ENCODE measurements at regions not wholly inside any gene's neighbourhood (a gene's known extent, or its start where the extent isn't known, plus 50 kb on each side); places are given as distances from the start of the nearest gene placed in this dataset.
"Not testable (repeated sequence)": the region's sequence is repeated elsewhere in the genome, so short reads cannot be mapped to it uniquely, and the experiment has no call there.

DNA sequence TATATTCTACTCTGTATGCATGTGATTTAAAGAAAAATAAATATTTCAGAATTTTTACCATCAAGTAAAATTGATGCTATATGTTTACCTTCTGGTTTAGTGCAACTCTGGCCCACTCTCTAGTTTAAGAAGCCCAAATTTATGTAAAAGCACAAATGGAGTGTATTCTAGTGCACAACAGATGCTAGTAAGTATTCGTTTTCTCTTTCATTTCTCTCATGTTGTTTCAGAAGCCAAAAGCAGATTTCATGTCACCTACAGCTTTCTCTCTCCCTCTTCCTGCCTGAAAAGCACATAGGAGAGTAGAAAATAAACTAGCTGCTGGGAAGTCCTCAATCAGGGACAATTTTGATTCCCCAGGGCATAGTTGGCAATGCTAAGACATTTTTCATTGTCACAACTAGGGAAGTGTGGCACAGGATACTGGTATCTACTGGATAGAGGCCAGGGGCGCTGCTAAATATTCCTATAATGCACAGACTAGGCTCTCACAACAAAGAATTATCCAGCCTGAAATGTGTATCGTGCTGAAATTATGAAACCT, 147.4 kb upstream of the ARHGEF26 start:
- DNase-seq (no peak), ATAC-seq (ENCODE audit: low read depth in 2 of 2) (no peak)
- H3K27ac Mint-ChIP-seq, result no peak overlapping the region
- no peaks in the 10 kb centered on the region for H3K4me1 Mint-ChIP-seq
- H3K9me3 Mint-ChIP-seq, result no peaks in the 10 kb centered on the region
- no peaks in the 10 kb centered on the region for H3K27me3 Mint-ChIP-seq
- no peak overlapping the region for H3K4me3 Mint-ChIP-seq
- no peaks in the 10 kb centered on the region for H3K36me3 Mint-ChIP-seq

DNA sequence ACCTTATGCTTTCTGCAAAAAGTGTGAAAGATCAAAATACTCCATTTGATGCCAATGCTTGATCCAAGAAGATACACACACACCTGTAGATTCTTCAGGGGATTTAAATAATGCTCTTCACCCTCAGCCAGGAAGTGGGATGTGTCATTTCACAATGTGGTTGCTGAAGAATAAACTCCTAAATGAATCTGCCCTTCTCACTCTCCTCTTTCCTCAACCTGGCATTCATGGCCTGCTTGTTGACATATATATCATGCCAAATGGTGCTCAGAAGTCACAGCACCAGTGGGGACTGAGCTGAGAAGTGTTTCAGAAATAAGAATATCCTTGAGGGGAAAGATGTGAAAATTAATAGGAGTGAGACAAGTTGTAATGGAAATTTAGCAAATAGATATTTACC, 146.6 kb upstream of the ARHGEF26 start:
- Mint-ChIP-seq H3K9me3 (no peaks in the 10 kb centered on the region), H3K27ac (no peak overlapping the region), H3K4me1 (no peaks in the 10 kb centered on the region), H3K27me3 (no peaks in the 10 kb centered on the region), H3K4me3 (no peak overlapping the region), H3K36me3 (no peaks in the 10 kb centered on the region)
- ATAC-seq (ENCODE audit: low read depth in 2 of 2), result no peak
- no peak for DNase-seq

DNA sequence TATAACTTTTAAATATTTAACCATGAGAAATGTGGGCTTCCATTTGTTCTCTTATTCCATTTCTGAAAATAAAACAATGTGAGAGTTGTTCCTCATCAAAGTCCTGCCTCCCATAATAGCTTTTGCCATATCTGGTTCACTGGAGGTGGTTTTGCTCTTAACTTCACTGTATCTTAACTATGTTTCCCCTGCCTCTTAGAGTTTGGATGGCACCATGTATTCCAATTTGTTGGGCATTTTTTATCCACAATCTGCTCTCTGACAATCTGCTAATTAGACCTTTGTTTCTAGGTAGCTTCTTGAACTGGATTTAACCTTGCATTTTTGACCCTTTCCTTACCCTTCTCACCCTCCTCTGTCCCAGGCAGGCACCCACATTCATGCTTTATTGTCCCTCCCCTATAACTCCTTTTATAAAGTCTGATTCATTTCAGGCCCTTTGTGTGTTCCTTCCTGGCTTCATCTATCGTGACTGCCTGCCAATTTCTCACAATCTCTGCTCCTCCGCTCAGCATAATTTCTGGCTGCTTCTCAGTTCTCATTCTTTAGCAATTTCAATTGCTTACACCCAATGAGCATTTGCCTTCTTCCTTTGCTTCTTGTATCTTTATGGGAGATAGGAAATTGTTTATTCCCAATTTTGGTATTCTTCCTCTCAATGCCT, 144.2 kb upstream of the ARHGEF26 start:
- Mint-ChIP-seq H3K4me3 (no peak overlapping the region), H3K36me3 (no peaks in the 10 kb centered on the region), H3K9me3 (no peaks in the 10 kb centered on the region), H3K27me3 (no peaks in the 10 kb centered on the region), H3K4me1 (no peaks in the 10 kb centered on the region), H3K27ac (peak overlapping the region in 1 of 6 donors; percentile 70)
- no peak for ATAC-seq (ENCODE audit: low read depth in 2 of 2)
- DNase-seq, result no peak

DNA sequence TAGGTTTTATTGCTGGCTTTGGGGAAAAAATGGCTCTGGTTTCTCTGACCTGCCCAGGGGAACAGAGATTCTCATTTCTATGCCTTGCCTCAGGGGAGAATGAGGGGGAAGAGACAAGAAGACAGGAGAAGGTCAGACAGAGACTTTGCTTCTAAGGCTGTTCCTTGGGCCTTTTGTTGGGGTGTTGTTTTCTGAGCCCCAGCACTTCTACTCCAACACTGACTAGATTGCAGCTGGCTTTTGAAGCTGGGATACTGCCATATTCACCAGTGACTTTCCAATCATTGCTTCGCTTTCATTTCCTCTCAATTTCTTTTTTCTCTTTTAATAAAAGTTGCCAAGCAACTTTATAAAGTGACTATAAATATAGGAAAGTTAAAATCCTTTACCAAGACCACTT, 143.2 kb upstream of the ARHGEF26 start:
- ATAC-seq (ENCODE audit: low read depth in 2 of 2), result no peak
- H3K27ac Mint-ChIP-seq, result no peak overlapping the region
- no peak for DNase-seq
- H3K4me1 Mint-ChIP-seq, result no peaks in the 10 kb centered on the region
- H3K27me3 Mint-ChIP-seq, result no peaks in the 10 kb centered on the region
- peaks cover 0 to 6% (median 0%) of the 10 kb centered on the region in 7 donors for H3K9me3 Mint-ChIP-seq
- H3K36me3 Mint-ChIP-seq, result no peaks in the 10 kb centered on the region
- no peak overlapping the region for H3K4me3 Mint-ChIP-seq

DNA sequence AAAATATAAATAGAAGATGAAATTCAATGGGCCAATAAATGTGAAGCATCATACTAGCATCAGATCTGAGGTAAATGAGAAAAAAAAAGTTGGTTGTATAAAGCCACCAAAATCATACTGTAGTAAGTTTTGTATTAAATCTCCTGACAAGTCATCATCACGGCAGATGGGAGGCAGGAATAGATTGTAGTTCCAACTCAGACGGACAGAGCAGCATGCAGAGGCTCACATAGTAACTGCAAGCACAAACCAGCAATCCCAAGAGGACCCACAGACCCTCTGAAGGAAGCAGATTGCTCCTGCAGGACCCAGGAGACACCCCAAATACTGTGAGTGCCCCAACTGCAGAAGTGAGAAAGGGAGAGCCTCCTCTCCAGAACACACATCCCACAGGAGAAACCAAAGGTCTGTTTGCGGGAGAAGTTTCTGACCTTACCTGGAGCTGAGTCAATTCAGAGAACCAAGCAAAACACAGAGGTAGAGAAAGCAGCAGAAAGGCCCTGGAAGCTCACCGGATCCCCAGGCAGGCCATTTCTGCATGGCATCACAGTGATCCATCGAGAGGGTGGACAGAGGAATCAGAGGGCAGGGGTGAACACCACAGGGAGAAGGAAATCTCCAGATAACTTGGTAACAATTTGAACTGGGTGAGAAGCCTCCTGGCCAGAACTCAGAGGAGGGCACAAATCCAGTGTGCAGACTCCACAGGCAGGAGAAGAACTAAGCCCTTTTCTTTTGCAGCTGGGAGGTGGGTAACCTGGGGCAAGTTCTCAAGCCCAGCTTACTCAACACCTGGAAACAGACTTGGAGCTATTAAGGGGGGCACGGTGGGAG, 141.6 kb upstream of the ARHGEF26 start:
- H3K9me3 Mint-ChIP-seq, result peaks cover 0 to 8% (median 2%) of the 10 kb centered on the region in 7 donors
- ATAC-seq (ENCODE audit: low read depth in 2 of 2), result no peak
- H3K27me3 Mint-ChIP-seq, result no peaks in the 10 kb centered on the region

DNA sequence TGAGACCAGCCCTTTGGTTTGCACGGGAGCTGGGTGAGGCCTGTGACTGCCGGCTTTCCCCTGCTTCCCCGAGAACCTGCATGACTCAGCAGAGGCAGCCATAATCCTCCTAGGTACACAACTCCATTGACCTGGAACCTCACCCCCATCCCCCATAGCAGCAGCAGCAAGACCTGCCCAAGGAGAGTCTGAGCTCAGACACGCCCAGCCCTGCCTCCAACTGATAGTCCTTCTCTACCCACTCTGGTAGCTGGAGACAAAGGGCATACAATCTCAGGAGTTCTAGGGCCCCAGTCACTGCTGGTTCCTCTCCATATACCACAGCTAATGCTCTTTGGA, 141.0 kb upstream of the ARHGEF26 start:
- H3K36me3 Mint-ChIP-seq, result no peaks in the 10 kb centered on the region
- no peak for DNase-seq
- no peak for ATAC-seq (ENCODE audit: low read depth in 2 of 2)
- H3K4me1 Mint-ChIP-seq, result no peaks in the 10 kb centered on the region
- no peak overlapping the region for H3K27ac Mint-ChIP-seq
- H3K4me3 Mint-ChIP-seq, result no peak overlapping the region
- H3K27me3 Mint-ChIP-seq, result no peaks in the 10 kb centered on the region
- peaks cover 0 to 8% (median 2%) of the 10 kb centered on the region in 7 donors for H3K9me3 Mint-ChIP-seq

More for the DNA sequence above, 141.6 kb upstream of the ARHGEF26 start:
- no peak overlapping the region for H3K27ac Mint-ChIP-seq
- H3K4me3 Mint-ChIP-seq, result no peak overlapping the region
- H3K4me1 Mint-ChIP-seq, result no peaks in the 10 kb centered on the region
- no peaks in the 10 kb centered on the region for H3K36me3 Mint-ChIP-seq
- no peak for DNase-seq

DNA sequence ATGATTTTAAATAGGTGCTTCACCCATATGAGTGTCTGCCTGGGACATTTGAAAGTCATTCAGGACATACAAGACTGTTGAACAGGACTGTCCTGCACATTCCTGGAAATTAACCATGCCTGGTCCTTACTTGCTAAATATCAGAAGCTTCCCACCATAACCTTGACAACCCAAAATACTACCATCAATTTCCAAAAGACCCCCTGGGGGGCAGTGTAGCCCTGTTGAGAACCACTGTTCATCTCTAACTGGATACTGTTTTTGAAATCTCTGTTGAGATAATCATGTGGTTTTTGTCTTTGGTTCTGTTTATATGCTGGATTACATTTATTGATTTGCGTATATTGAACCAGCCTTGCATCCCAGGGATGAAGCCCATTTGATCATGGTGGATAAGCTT, 123.8 kb upstream of the ARHGEF26 start:
- not testable (repeated sequence) for H3K27me3 Mint-ChIP-seq; H3K4me1 Mint-ChIP-seq; H3K9me3 Mint-ChIP-seq; ATAC-seq (ENCODE audit: low read depth in 2 of 2); H3K27ac Mint-ChIP-seq; DNase-seq; H3K4me3 Mint-ChIP-seq; H3K36me3 Mint-ChIP-seq

DNA sequence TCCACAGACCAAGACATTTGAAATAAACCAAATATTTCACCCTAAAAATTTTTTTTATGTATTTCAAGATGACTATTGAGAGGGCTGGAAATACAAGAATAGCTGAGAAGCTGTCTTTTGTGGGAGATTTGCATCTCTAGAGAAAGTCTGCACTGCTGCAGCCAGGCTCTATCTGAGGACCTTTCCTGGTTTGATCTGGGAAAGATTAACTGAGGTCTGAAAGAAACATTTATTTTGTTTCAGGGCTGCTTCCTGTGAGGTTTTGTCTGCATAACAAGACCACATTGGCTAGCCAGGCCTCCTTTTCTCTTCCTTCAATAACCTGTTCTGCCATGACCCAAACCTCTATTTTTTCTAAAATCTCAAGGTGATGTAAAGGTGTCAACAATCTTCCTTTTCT, 117.5 kb upstream of the ARHGEF26 start:
- ATAC-seq (ENCODE audit: low read depth in 2 of 2) (no peak), DNase-seq (no peak)
- Mint-ChIP-seq H3K9me3 (no peaks in the 10 kb centered on the region), H3K4me1 (no peaks in the 10 kb centered on the region), H3K27me3 (peaks cover 0 to 3% (median 0%) of the 10 kb centered on the region in 3 donors), H3K36me3 (no peaks in the 10 kb centered on the region), H3K4me3 (no peak overlapping the region), H3K27ac (no peak overlapping the region)

DNA sequence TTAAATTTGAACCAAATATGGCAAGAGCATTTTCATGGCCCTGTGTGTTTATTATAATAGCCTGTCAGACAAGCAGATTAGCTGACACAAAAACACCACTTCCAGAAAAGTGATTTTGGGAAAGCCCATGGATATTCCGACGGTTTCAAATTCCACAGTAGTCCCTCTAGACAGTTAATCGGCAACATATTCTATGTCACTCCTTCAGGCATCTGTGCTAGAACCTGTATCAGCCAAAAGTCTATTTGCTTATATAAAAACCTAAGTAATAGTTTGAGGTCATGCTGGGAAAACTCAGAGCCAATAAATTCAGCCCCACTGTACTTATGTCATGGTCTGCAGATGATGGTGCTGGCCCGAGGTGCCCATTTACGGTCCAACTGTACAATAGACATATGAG, 110.2 kb upstream of the ARHGEF26 start:
- ATAC-seq (ENCODE audit: low read depth in 2 of 2) (no peak), DNase-seq (no peak)
- H3K9me3 Mint-ChIP-seq, result no peaks in the 10 kb centered on the region
- H3K4me3 Mint-ChIP-seq, result no peak overlapping the region
- H3K27me3 Mint-ChIP-seq, result peaks cover 0 to 7% (median 0%) of the 10 kb centered on the region in 3 donors
- no peak overlapping the region for H3K27ac Mint-ChIP-seq
- H3K36me3 Mint-ChIP-seq, result no peaks in the 10 kb centered on the region
- H3K4me1 Mint-ChIP-seq, result no peaks in the 10 kb centered on the region

DNA sequence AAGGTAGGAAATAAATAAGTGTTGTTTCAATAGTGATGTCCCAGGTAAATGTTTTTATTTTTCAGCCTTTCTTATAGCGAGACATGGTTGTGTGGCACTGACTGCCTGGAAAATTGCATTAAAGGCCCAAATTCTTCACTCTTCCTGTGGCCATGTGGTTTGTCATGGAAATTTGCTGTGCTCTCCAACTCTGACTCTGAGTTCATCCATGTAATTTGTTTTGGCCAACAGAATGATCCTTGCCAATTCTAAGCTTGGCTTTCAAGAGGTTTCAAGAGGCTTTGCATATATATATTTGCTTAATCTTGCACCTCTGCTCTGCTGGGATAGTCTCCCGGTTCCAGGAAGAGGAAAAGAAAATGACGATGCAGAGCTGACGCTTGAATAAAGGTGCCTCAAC, 107.5 kb upstream of the ARHGEF26 start:
- Mint-ChIP-seq H3K9me3 (no peaks in the 10 kb centered on the region), H3K4me3 (no peak overlapping the region), H3K27me3 (peaks cover 0 to 4% (median 0%) of the 10 kb centered on the region in 3 donors), H3K27ac (no peak overlapping the region), H3K4me1 (no peaks in the 10 kb centered on the region), H3K36me3 (no peaks in the 10 kb centered on the region)
- DNase-seq, result no peak
- ATAC-seq (ENCODE audit: low read depth in 2 of 2), result no peak

DNA sequence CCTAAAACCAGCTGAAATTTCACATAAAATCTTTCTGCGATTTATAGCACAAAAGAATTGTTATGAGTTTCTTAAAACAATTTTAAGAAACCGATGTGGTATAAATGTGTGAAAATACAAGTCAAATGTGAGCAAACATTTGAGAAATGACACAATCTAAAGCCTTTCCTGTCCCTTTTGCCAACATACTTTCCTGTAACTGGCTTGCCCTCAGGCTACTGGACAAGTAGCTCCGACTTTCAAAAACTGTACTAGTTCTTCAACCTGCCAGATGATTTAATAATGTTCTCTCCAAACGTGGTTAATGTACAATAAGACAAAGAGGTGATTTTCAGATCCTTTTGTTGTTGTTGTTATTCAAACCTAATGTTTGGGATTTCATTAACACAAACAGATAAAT, 105.9 kb upstream of the ARHGEF26 start:
- no peaks in the 10 kb centered on the region for H3K4me1 Mint-ChIP-seq
- DNase-seq (no peak), ATAC-seq (ENCODE audit: low read depth in 2 of 2) (no peak)
- no peak overlapping the region for H3K4me3 Mint-ChIP-seq
- no peak overlapping the region for H3K27ac Mint-ChIP-seq
- H3K27me3 Mint-ChIP-seq, result peaks cover 0 to 4% (median 0%) of the 10 kb centered on the region in 3 donors
- H3K36me3 Mint-ChIP-seq, result no peaks in the 10 kb centered on the region
- H3K9me3 Mint-ChIP-seq, result peaks cover 0 to under 1% (median 0%) of the 10 kb centered on the region in 7 donors

DNA sequence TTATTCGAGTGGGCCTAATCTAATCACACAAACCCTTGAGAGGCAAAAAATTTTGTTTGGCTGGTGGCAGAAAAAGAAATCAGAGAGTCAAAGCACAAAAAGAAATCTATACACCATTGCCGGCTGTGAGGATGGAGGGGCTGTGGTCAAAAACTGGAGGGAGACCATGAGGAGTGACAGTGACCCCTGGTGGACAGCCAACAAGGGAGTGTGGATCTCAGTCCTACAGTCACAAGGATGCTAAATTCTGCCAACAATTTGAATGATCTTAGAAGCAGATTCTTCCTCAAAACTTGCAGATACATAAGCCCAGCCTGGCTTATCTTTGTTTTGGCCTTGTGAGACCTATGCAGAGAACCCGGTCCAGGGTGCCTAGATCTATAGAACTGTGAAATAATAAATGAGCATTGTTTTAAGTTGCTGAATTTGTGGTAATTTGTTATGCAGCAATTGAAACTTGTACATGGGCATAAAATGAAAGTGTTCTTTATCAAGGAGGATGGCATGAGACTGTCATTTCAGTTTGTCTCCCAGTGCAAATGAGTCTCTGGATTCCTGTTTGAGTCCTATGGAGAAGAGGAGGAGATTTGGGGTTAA, 103.0 kb upstream of the ARHGEF26 start:
- DNase-seq (peak; percentile 1), ATAC-seq (ENCODE audit: low read depth in 2 of 2) (no peak)
- Mint-ChIP-seq H3K4me1 (no peaks in the 10 kb centered on the region), H3K36me3 (no peaks in the 10 kb centered on the region), H3K27me3 (peaks cover 0 to 4% (median 0%) of the 10 kb centered on the region in 3 donors), H3K27ac (no peak overlapping the region), H3K4me3 (no peak overlapping the region), H3K9me3 (peaks cover 0 to 2% (median 0%) of the 10 kb centered on the region in 7 donors)

DNA sequence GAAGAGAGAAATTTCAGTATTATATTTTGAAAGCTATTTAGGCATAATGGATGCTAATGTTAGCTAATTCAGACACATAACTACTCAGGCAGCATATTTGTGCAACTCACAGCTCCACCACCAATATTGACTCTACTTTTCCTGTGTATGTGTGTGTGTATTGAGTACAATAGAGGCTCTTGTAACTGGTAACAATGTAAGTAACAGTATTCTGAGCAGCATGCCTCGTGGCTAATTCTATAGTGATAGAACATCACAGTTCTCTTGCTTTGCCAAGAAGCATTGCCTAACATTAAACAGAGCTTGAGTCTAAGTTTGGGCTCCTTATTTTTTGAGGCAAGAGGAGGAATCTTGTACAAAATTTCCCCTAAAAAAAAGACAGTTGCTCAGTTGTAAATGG, 98.6 kb upstream of the ARHGEF26 start:
- H3K27ac Mint-ChIP-seq, result no peak overlapping the region
- H3K27me3 Mint-ChIP-seq, result no peaks in the 10 kb centered on the region
- ATAC-seq (ENCODE audit: low read depth in 2 of 2) (no peak), DNase-seq (no peak)
- H3K9me3 Mint-ChIP-seq, result peaks cover 0 to 2% (median 0%) of the 10 kb centered on the region in 7 donors
- no peak overlapping the region for H3K4me3 Mint-ChIP-seq
- no peaks in the 10 kb centered on the region for H3K4me1 Mint-ChIP-seq
- no peaks in the 10 kb centered on the region for H3K36me3 Mint-ChIP-seq

DNA sequence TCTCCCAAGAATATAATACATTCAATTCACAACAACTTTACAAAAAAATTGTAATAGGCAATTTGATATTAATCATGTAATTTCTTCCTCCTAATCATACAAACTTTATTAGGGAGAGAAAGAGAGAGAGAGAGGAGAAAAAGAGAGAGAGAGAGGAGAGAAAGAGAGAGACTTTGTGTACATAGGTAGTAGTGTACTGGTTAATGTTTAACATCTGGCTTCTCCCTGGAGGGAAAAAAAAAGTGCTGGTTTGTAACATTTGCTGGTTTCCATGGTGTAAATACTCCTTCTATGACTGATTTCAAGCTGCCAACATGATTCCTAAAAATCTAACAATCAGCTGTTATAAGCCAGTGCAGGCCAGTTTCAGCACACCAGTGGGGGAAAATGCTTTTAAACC, 98.0 kb upstream of the ARHGEF26 start:
- Mint-ChIP-seq H3K9me3 (peaks cover 0 to 2% (median 0%) of the 10 kb centered on the region in 7 donors), H3K27ac (no peak overlapping the region), H3K4me3 (no peak overlapping the region), H3K36me3 (no peaks in the 10 kb centered on the region), H3K4me1 (no peaks in the 10 kb centered on the region), H3K27me3 (no peaks in the 10 kb centered on the region)
- DNase-seq (no peak), ATAC-seq (ENCODE audit: low read depth in 2 of 2) (no peak)
